HEK293 (cell line): ENCODE measurements at regions not wholly inside any gene's neighbourhood (a gene's known extent, or its start where the extent isn't known, plus 50 kb on each side); places are given as distances from the start of the nearest gene placed in this dataset.

Experiments used
- CTCF ChIA-PET: fragments of 350-600 bp; formaldehyde crosslinking; extraction: SDS; loops from one replicate; lab custom pipeline; 2021; ENCODE audit warnings: antibody characterized with exemption; lab: Yijun Ruan, JAX
- POLR2A ChIA-PET: fragments of 300-600 bp; formaldehyde crosslinking; extraction: SDS; loops from one replicate; lab custom pipeline; 2020; ENCODE audit warnings: antibody characterized with exemption, inconsistent platforms; lab: Yijun Ruan, JAX
- H3K27ac ChIP-seq: fragments of 200-500 bp; sonication (Bioruptor generic); 2 replicates; pipeline ENCODE4 v1.5.1; 2014; ENCODE audit warnings: low read depth, low read length, control low read depth, inconsistent platforms; ENCODE audit errors: extremely low read depth
- H3K36me3 ChIP-seq, 2 experiments: fragments of 200-500 bp in 1 of 2; sonication (Bioruptor generic) in 1 of 2; 1 replicate in 1 of 2; 2 replicates in 1 of 2; pipeline ENCODE4 v1.5.1; 2014 to 2017; ENCODE audit warnings: inconsistent platforms in 2 of 2, low read length in 2 of 2; ENCODE audit not compliant: control insufficient read depth in 2 of 2, insufficient read depth in 1 of 2
- H3K4me1 ChIP-seq: fragments of 200-500 bp; sonication (Bioruptor generic); 2 replicates; pipeline ENCODE4 v1.5.1; 2014; ENCODE audit warnings: mild to moderate bottlenecking, low read length, inconsistent platforms; ENCODE audit not compliant: control insufficient read depth, insufficient read depth
- H3K4me3 ChIP-seq: 2 replicates; pipeline ENCODE4 v1.5.1; 2011; ENCODE audit warnings: low read depth, mild to moderate bottlenecking, control low read depth, low read length, moderate library complexity
- H3K9me3 ChIP-seq: fragments of 200-500 bp; sonication (Bioruptor generic); 2 replicates; pipeline ENCODE4 v1.5.1; 2014; ENCODE audit warnings: low read depth, low read length, inconsistent platforms; ENCODE audit not compliant: control insufficient read depth, insufficient read depth
- GFI1B ChIP-seq: fragments of 450-650 bp; formaldehyde crosslinking; IDR thresholded peaks from 2 replicates; pipeline ENCODE4 v1.5.1; 2016; ENCODE audit warnings: missing biosample characterization, missing genetic modification characterization
- KLF10 ChIP-seq: fragments of 450-650 bp; IDR thresholded peaks from 2 replicates; pipeline ENCODE4 v1.5.1; 2018; ENCODE audit warnings: missing biosample characterization, mild to moderate bottlenecking, missing genetic modification characterization
- OSR2 ChIP-seq: fragments of 450-650 bp; formaldehyde crosslinking; IDR thresholded peaks from 2 replicates; pipeline ENCODE4 v1.5.1; 2016; ENCODE audit warnings: missing biosample characterization, missing genetic modification characterization
- WT1 ChIP-seq: fragments of 450-650 bp; formaldehyde crosslinking; IDR thresholded peaks from 2 replicates; pipeline ENCODE4 v1.5.1; 2016; ENCODE audit warnings: missing biosample characterization, missing genetic modification characterization
- ZEB2 ChIP-seq: fragments of 450-650 bp; formaldehyde crosslinking; IDR thresholded peaks from 2 replicates; pipeline ENCODE4 v1.5.1; 2016; ENCODE audit warnings: missing biosample characterization, missing genetic modification characterization
- ZFP41 ChIP-seq: fragments of 450-650 bp; formaldehyde crosslinking; IDR thresholded peaks from 2 replicates; pipeline ENCODE4 v1.5.1; 2016; ENCODE audit warnings: missing biosample characterization, missing genetic modification characterization, borderline replicate concordance
- ZNF121 ChIP-seq: fragments of 450-650 bp; formaldehyde crosslinking; IDR thresholded peaks from 2 replicates; pipeline ENCODE4 v1.5.1; 2016; ENCODE audit warnings: missing biosample characterization, missing genetic modification characterization
- ZNF155 ChIP-seq: fragments of 450-650 bp; formaldehyde crosslinking; IDR thresholded peaks from 2 replicates; pipeline ENCODE4 v1.5.1; 2016; ENCODE audit warnings: missing biosample characterization, missing genetic modification characterization
- ZNF274 ChIP-seq, 2 experiments: fragments of 200-500 bp in 1 of 2; fragments of 450-650 bp in 1 of 2; sonication (Bioruptor generic) in 1 of 2; formaldehyde crosslinking in 1 of 2; IDR thresholded peaks; 2 replicates each; pipeline versions ENCODE4 v1.5.1 to v1.6.1; 2014 to 2016; ENCODE audit warnings: borderline replicate concordance in 1 of 2, inconsistent platforms in 1 of 2, low read length in 1 of 2, missing biosample characterization in 1 of 2, missing genetic modification characterization in 1 of 2
- ZNF350 ChIP-seq: fragments of 450-650 bp; formaldehyde crosslinking; IDR thresholded peaks from 2 replicates; pipeline ENCODE4 v1.5.0; 2017; ENCODE audit warnings: missing biosample characterization, mild to moderate bottlenecking, missing genetic modification characterization
- ZNF416 ChIP-seq: fragments of 450-650 bp; formaldehyde crosslinking; IDR thresholded peaks from 2 replicates; pipeline ENCODE4 v1.5.1; 2016; ENCODE audit warnings: missing biosample characterization, missing genetic modification characterization
- ZNF433 ChIP-seq: fragments of 450-650 bp; formaldehyde crosslinking; IDR thresholded peaks from 2 replicates; pipeline ENCODE4 v1.5.1; 2016; ENCODE audit warnings: missing biosample characterization, missing genetic modification characterization, low read depth
- ZNF621 ChIP-seq: fragments of 450-650 bp; formaldehyde crosslinking; IDR thresholded peaks from 2 replicates; pipeline ENCODE4 v1.5.1; 2017; ENCODE audit warnings: missing biosample characterization, missing genetic modification characterization
- ZNF624 ChIP-seq: fragments of 450-650 bp; formaldehyde crosslinking; IDR thresholded peaks from 2 replicates; pipeline ENCODE4 v1.5.1; 2017; ENCODE audit warnings: missing biosample characterization, missing genetic modification characterization
- ZNF645 ChIP-seq: fragments of 450-650 bp; formaldehyde crosslinking; IDR thresholded peaks from 2 replicates; pipeline ENCODE4; 2016; ENCODE audit warnings: missing biosample characterization, missing genetic modification characterization
- ZNF677 ChIP-seq: fragments of 450-650 bp; IDR thresholded peaks from 2 replicates; pipeline ENCODE4 v1.5.0; 2018; ENCODE audit warnings: missing biosample characterization, mild to moderate bottlenecking, missing genetic modification characterization, moderate library complexity
- ZNF707 ChIP-seq: fragments of 450-650 bp; formaldehyde crosslinking; IDR thresholded peaks from 2 replicates; pipeline ENCODE4 v1.5.1; 2016; ENCODE audit warnings: missing biosample characterization, missing genetic modification characterization
- ZNF747 ChIP-seq: fragments of 450-650 bp; formaldehyde crosslinking; IDR thresholded peaks from 2 replicates; pipeline ENCODE4 v1.5.1; 2016; ENCODE audit warnings: missing biosample characterization, missing genetic modification characterization
- ZNF76 ChIP-seq: fragments of 450-650 bp; formaldehyde crosslinking; IDR thresholded peaks from 2 replicates; pipeline ENCODE4; 2016; ENCODE audit warnings: low read depth, missing biosample characterization, missing genetic modification characterization, borderline replicate concordance
- ZNF792 ChIP-seq: fragments of 450-650 bp; formaldehyde crosslinking; IDR thresholded peaks from 2 replicates; pipeline ENCODE4 v1.5.1; 2016; ENCODE audit warnings: missing biosample characterization, missing genetic modification characterization
- TF ChIP-seq, protein P1 (sequence below): fragments of 450-650 bp; formaldehyde crosslinking; IDR thresholded peaks from 2 replicates; pipeline ENCODE4 v1.5.1; 2016; ENCODE audit warnings: missing biosample characterization, missing genetic modification characterization
- TF ChIP-seq, protein P2 (sequence below): fragments of 450-650 bp; formaldehyde crosslinking; IDR thresholded peaks from 2 replicates; pipeline ENCODE4 v1.5.1; 2016; ENCODE audit warnings: missing biosample characterization, missing genetic modification characterization, borderline replicate concordance
- TF ChIP-seq, protein P3 (sequence below): fragments of 450-650 bp; formaldehyde crosslinking; IDR thresholded peaks from 2 replicates; pipeline ENCODE4 v1.5.1; 2016; ENCODE audit warnings: missing biosample characterization, missing genetic modification characterization

- no peak for TF ChIP-seq ZNF747 (tag by site-specific recombination)
- TF ChIP-seq, all 188 proteins: peak for 0
Measured at GRCh38 chr3:176193032-176193730, 1004.1 kb downstream of the TBL1XR1 start (continued).

- H3K9me3 ChIP-seq = no peaks in the 10 kb centered on the region
- no peaks in the 10 kb centered on the region for H3K36me3 ChIP-seq
- CTCF ChIA-PET = no interaction called here
- POLR2A ChIA-PET = no interaction called here
- no peak overlapping the region for H3K4me3 ChIP-seq
- TF ChIP-seq, protein P1, sequence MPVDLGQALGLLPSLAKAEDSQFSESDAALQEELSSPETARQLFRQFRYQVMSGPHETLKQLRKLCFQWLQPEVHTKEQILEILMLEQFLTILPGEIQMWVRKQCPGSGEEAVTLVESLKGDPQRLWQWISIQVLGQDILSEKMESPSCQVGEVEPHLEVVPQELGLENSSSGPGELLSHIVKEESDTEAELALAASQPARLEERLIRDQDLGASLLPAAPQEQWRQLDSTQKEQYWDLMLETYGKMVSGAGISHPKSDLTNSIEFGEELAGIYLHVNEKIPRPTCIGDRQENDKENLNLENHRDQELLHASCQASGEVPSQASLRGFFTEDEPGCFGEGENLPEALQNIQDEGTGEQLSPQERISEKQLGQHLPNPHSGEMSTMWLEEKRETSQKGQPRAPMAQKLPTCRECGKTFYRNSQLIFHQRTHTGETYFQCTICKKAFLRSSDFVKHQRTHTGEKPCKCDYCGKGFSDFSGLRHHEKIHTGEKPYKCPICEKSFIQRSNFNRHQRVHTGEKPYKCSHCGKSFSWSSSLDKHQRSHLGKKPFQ (tag by site-specific recombination) = no peak
- no peak for TF ChIP-seq ZNF707
- TF ChIP-seq ZNF274 (IDR thresholded peaks at IDR 0.05; ENCODE audit: low read length) = no peak
- no peak for TF ChIP-seq ZNF274 (tag by site-specific recombination; IDR thresholded peaks at IDR 0.05; ENCODE audit: borderline replicate concordance)
- H3K27ac ChIP-seq = no peak overlapping the region
- H3K4me1 ChIP-seq = no peaks in the 10 kb centered on the region
Measured at GRCh38 chr3:176190755-176191154, 1006.5 kb downstream of the TBL1XR1 start.

DNA sequence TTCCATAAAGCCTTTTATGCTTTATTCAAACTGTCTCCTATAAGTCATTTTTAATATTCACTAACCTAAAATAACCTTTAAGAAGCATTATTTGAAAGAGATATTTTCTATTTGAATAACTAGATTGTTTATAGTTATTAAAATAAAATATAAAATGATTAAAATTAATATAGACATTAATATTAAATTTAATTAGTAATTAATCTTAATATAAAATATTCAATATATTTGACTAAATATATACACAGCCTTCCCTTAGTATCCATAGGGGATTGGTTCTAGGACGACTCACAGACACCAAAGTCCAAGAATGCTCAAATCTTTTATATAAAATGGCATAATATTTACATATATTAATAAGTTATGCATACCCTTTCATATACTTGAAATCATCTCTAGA lies 1014.1 kb downstream of the TBL1XR1 start:
- no peak overlapping the region for H3K27ac ChIP-seq
- no peaks in the 10 kb centered on the region for H3K4me1 ChIP-seq
- H3K4me3 ChIP-seq = no peak overlapping the region
- POLR2A ChIA-PET = no interaction called here
- no peaks in the 10 kb centered on the region for H3K9me3 ChIP-seq
- H3K36me3 ChIP-seq = no peaks in the 10 kb centered on the region
- TF ChIP-seq ZNF121 (no peak), ZNF433 (tag by site-specific recombination) (no peak), ZNF645 (tag by site-specific recombination) (no peak), ZNF677 (tag by site-specific recombination) (no peak), ZNF792 (tag by site-specific recombination) (no peak), ZNF621 (tag by site-specific recombination) (no peak), ZFP41 (tag by site-specific recombination) (no peak), GFI1B (tag by site-specific recombination) (no peak), WT1 (no peak), KLF10 (no peak), ZNF350 (tag by site-specific recombination) (no peak), OSR2 (no peak), ZEB2 (tag by site-specific recombination) (no peak), ZNF416 (tag by site-specific recombination) (no peak), ZNF76 (tag by site-specific recombination) (no peak), ZNF624 (tag by site-specific recombination) (no peak), ZNF155 (no peak)
- TF ChIP-seq, protein P2, sequence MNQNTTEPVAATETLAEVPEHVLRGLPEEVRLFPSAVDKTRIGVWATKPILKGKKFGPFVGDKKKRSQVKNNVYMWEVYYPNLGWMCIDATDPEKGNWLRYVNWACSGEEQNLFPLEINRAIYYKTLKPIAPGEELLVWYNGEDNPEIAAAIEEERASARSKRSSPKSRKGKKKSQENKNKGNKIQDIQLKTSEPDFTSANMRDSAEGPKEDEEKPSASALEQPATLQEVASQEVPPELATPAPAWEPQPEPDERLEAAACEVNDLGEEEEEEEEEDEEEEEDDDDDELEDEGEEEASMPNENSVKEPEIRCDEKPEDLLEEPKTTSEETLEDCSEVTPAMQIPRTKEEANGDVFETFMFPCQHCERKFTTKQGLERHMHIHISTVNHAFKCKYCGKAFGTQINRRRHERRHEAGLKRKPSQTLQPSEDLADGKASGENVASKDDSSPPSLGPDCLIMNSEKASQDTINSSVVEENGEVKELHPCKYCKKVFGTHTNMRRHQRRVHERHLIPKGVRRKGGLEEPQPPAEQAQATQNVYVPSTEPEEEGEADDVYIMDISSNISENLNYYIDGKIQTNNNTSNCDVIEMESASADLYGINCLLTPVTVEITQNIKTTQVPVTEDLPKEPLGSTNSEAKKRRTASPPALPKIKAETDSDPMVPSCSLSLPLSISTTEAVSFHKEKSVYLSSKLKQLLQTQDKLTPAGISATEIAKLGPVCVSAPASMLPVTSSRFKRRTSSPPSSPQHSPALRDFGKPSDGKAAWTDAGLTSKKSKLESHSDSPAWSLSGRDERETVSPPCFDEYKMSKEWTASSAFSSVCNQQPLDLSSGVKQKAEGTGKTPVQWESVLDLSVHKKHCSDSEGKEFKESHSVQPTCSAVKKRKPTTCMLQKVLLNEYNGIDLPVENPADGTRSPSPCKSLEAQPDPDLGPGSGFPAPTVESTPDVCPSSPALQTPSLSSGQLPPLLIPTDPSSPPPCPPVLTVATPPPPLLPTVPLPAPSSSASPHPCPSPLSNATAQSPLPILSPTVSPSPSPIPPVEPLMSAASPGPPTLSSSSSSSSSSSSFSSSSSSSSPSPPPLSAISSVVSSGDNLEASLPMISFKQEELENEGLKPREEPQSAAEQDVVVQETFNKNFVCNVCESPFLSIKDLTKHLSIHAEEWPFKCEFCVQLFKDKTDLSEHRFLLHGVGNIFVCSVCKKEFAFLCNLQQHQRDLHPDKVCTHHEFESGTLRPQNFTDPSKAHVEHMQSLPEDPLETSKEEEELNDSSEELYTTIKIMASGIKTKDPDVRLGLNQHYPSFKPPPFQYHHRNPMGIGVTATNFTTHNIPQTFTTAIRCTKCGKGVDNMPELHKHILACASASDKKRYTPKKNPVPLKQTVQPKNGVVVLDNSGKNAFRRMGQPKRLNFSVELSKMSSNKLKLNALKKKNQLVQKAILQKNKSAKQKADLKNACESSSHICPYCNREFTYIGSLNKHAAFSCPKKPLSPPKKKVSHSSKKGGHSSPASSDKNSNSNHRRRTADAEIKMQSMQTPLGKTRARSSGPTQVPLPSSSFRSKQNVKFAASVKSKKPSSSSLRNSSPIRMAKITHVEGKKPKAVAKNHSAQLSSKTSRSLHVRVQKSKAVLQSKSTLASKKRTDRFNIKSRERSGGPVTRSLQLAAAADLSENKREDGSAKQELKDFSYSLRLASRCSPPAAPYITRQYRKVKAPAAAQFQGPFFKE (tag by site-specific recombination) = no peak
- TF ChIP-seq, protein P3, sequence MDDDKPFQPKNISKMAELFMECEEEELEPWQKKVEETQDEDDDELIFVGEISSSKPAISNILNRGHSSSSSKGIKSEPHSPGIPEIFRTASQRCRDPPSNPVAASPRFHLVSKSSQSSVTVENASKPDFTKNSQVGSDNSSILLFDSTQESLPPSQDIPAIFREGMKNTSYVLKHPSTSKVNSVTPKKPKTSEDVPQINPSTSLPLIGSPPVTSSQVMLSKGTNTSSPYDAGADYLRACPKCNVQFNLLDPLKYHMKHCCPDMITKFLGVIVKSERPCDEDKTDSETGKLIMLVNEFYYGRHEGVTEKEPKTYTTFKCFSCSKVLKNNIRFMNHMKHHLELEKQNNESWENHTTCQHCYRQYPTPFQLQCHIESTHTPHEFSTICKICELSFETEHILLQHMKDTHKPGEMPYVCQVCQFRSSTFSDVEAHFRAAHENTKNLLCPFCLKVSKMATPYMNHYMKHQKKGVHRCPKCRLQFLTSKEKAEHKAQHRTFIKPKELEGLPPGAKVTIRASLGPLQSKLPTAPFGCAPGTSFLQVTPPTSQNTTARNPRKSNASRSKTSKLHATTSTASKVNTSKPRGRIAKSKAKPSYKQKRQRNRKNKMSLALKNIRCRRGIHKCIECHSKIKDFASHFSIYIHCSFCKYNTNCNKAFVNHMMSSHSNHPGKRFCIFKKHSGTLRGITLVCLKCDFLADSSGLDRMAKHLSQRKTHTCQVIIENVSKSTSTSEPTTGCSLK (tag by site-specific recombination) = no peak
- CTCF ChIA-PET = no interaction called here
